Muscle layer of colon (tissue), 2 donors: ENCODE measurements at regions not wholly inside any gene's neighbourhood (a gene's known extent, or its start where the extent isn't known, plus 50 kb on each side); places are given as distances from the start of the nearest gene placed in this dataset.

Experiments used
- H3K27ac ChIP-seq: one replicate; pipeline ENCODE4 v1.7.0; 2013; ENCODE audit warnings: low read depth, mild to moderate bottlenecking, low read length, moderate library complexity
- H3K27me3 ChIP-seq, 2 donors: one replicate each; pipeline ENCODE4 v1.7.0; 2013; ENCODE audit warnings: low read length in 2 of 2, mild to moderate bottlenecking in 2 of 2; ENCODE audit not compliant: insufficient read depth in 2 of 2, control insufficient read depth in 1 of 2
- H3K36me3 ChIP-seq: one replicate; pipeline ENCODE4 v1.7.0; 2013; ENCODE audit warnings: mild to moderate bottlenecking, low read length; ENCODE audit not compliant: insufficient read depth
- H3K4me1 ChIP-seq: one replicate; pipeline ENCODE4 v1.7.0; 2013; ENCODE audit warnings: mild to moderate bottlenecking, low read length; ENCODE audit not compliant: insufficient read depth
- H3K4me3 ChIP-seq, 2 donors: one replicate each; pipeline ENCODE4 v1.7.0; 2013; ENCODE audit warnings: low read length in 2 of 2, low read depth in 1 of 2, mild to moderate bottlenecking in 1 of 2, moderate library complexity in 1 of 2
- H3K9ac ChIP-seq: one replicate; pipeline ENCODE4 v1.7.0; 2013; ENCODE audit warnings: low read length
- H3K9me3 ChIP-seq: one replicate; pipeline ENCODE4 v1.7.0; 2013; ENCODE audit warnings: mild to moderate bottlenecking, low read length
- donor health status: abdominal sarcoma.
- donor health status: Adenocarcinoma of cecum.

DNA sequence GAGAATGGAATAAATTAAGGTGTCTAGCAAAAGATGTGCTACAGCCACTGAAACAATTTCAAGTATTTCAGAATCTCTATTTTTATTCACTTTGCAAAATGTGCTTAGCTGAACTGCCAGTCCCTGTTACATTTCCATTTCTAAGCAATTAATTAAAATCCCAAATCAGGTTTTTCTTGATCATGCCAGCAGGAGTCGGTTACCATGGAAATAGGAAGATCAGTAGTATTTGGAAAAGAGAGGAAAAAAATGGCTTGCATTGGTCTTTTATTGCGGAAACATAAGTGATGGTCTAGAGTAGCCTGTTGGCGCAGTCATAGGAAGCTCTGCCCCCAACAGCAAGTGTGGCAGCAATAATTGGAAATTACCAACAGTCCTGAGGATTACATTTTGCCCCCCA is 867.1 kb downstream of the GATA3 start:
- no peak overlapping the region for H3K27ac ChIP-seq

GRCh38 chr10:8923096-8923495 is 868.6 kb downstream of the GATA3 start:
- Histone ChIP-seq H3K27ac (no peak overlapping the region), H3K4me3 (no peak overlapping the region), H3K9ac (no peak overlapping the region), H3K36me3 (no peaks in the 10 kb centered on the region), H3K4me1 (no peaks in the 10 kb centered on the region), H3K27me3 (no peaks in the 10 kb centered on the region), H3K9me3 (no peaks in the 10 kb centered on the region)

More for the DNA sequence above, 867.1 kb downstream of the GATA3 start:
- no peaks in the 10 kb centered on the region for H3K36me3 ChIP-seq
- no peak overlapping the region for H3K4me3 ChIP-seq
- H3K4me1 ChIP-seq: no peaks in the 10 kb centered on the region
- no peaks in the 10 kb centered on the region for H3K27me3 ChIP-seq
- H3K9ac ChIP-seq: no peak overlapping the region
- H3K9me3 ChIP-seq: no peaks in the 10 kb centered on the region

DNA sequence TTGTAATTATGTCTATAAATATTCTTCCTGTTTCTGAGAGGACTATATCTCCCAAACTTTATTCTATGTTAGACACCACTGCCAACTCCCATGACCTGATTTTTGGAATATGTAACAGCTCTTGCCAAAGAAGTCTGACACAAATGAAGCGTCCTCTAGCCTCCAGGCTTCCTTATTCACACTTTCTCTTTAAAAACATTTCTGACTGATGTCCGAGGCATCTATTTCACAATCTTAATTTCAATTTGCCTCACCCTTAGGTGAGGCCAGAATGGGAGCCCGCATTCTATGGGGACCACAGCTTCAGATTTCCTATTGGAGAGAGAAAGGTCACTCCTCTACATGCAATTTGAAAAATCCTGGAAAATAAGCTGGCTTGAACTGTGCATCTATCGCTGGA is 873.2 kb downstream of the GATA3 start:
- H3K9ac ChIP-seq: no peak overlapping the region
- no peaks in the 10 kb centered on the region for H3K4me1 ChIP-seq
- no peaks in the 10 kb centered on the region for H3K27me3 ChIP-seq
- no peak overlapping the region for H3K27ac ChIP-seq
- no peak overlapping the region for H3K4me3 ChIP-seq
- no peaks in the 10 kb centered on the region for H3K9me3 ChIP-seq
- H3K36me3 ChIP-seq: no peaks in the 10 kb centered on the region

DNA sequence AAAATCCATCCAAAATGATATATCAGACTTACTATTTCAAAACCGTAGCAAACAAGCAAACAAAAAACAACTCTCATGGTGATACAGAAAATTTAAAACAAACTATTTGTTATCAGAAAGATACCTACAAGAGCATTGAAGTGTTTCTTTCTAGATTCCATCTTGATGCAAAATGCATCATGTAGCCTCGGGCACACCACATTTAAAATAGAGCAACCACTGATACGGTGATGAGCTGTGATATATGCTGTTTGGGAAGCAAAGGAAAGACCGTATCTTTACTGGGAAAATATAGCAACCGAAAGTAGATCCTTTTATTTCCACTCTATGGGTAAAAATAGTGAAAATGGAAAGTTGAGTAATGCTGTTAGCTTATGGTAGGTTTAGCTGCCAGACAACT is 892.0 kb downstream of the GATA3 start:
- H3K9me3 ChIP-seq: no peaks in the 10 kb centered on the region
- H3K27me3 ChIP-seq: no peaks in the 10 kb centered on the region
- H3K4me1 ChIP-seq: peaks cover under 1% of the 10 kb centered on the region
- H3K36me3 ChIP-seq: no peaks in the 10 kb centered on the region
- no peak overlapping the region for H3K27ac ChIP-seq
- no peak overlapping the region for H3K9ac ChIP-seq
- no peak overlapping the region for H3K4me3 ChIP-seq

GRCh38 chr10:8950978-8951377 is 896.5 kb downstream of the GATA3 start:
- peaks cover 4% of the 10 kb centered on the region for H3K4me1 ChIP-seq
- no peak overlapping the region for H3K9ac ChIP-seq
- H3K36me3 ChIP-seq: no peaks in the 10 kb centered on the region
- no peaks in the 10 kb centered on the region for H3K9me3 ChIP-seq
- no peak overlapping the region for H3K4me3 ChIP-seq
- no peak overlapping the region for H3K27ac ChIP-seq
- H3K27me3 ChIP-seq: no peaks in the 10 kb centered on the region

DNA sequence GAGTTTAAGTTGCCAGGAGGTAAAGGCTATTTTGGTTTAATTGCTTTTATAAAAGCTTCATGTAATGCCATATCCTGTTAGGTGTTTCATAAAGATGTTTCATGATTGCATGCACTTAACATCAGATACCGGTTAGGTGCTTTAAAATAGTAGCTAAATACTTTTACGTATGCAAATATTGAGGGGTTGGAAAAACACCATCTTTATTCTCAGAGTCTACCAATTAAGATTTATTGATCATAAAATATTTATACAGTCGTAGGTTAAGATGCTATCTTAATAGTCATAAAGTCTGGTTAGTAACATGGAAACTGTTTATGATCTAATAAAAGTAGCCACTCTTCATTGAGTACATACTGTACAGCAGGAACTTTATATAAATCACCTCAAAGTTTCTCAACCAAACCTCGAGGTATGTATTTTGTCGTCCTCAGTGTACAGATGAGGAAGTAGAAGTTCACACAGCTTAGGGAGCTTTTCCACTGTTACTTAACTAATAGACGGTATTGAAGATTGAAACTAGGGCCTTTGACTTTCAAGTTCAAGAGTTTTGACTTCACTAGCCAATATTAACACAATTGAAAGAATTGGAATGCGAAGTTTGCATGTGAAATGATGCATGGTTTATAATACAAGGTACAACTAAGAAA is 897.1 kb downstream of the GATA3 start:
- Histone ChIP-seq H3K27ac (no peak overlapping the region), H3K36me3 (no peaks in the 10 kb centered on the region), H3K9me3 (no peaks in the 10 kb centered on the region), H3K4me3 (no peak overlapping the region), H3K9ac (no peak overlapping the region), H3K27me3 (no peaks in the 10 kb centered on the region), H3K4me1 (peaks cover 4% of the 10 kb centered on the region)

- Histone ChIP-seq H3K9ac (no peak overlapping the region), H3K9me3 (no peaks in the 10 kb centered on the region), H3K4me1 (peaks cover 3% of the 10 kb centered on the region), H3K27me3 (no peaks in the 10 kb centered on the region), H3K27ac (no peak overlapping the region), H3K4me3 (no peak overlapping the region), H3K36me3 (no peaks in the 10 kb centered on the region)
Measured at GRCh38 chr10:8956400-8956799, 901.9 kb downstream of the GATA3 start.

GRCh38 chr10:8962249-8962648 is 907.8 kb downstream of the GATA3 start:
- no peak overlapping the region for H3K4me3 ChIP-seq
- H3K27ac ChIP-seq: no peak overlapping the region
- no peaks in the 10 kb centered on the region for H3K4me1 ChIP-seq

DNA sequence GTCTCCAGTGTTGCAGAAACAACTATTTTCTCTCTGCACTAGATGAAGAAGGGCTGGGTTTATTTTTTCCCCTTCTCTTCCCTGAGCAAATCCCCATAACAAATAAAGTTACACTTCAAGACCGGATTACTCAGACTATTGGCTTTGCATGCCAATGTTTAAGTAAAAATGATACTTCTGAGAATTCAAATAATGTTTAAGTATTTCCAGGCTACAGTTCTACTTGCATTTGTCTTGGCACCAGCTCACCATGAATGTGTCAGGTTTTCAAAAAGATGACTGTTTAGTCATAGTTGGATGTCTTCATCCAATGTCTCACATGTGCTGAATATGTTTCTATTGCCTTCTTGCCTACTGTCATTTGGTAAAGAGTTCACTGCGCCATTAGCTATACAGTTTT is 912.6 kb downstream of the GATA3 start:
- H3K4me3 ChIP-seq: no peak overlapping the region
- H3K9ac ChIP-seq: no peak overlapping the region
- no peaks in the 10 kb centered on the region for H3K4me1 ChIP-seq
- H3K27me3 ChIP-seq: no peaks in the 10 kb centered on the region
- no peaks in the 10 kb centered on the region for H3K9me3 ChIP-seq
- H3K36me3 ChIP-seq: no peaks in the 10 kb centered on the region
- no peak overlapping the region for H3K27ac ChIP-seq

More at GRCh38 chr10:8962249-8962648, 907.8 kb downstream of the GATA3 start:
- Histone ChIP-seq H3K9ac (no peak overlapping the region), H3K27me3 (no peaks in the 10 kb centered on the region), H3K9me3 (no peaks in the 10 kb centered on the region), H3K36me3 (no peaks in the 10 kb centered on the region)

DNA sequence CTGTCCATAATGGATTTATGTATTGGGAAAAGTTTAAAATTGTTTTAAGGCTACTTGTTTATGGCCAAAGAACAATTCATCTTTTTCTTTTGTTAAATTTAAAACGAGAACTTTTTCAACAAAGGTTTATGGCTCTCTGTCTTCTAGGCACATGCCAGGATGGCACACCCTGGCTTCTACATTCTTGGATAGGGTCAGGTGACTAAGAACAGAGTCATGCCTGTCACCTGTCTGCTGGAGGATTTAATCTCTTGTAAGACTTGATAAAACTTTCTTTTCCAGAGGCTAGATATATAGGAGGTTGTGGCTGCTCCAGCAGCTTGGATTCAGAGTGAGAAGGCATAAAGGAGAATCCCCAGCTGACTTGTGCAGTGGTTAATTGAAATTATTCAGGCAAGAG is 915.4 kb downstream of the GATA3 start:
- Histone ChIP-seq H3K9ac (no peak overlapping the region), H3K9me3 (no peaks in the 10 kb centered on the region), H3K4me3 (no peak overlapping the region), H3K27me3 (no peaks in the 10 kb centered on the region), H3K27ac (no peak overlapping the region), H3K4me1 (no peaks in the 10 kb centered on the region), H3K36me3 (no peaks in the 10 kb centered on the region)

- Histone ChIP-seq H3K4me1 (no peaks in the 10 kb centered on the region), H3K27me3 (no peaks in the 10 kb centered on the region), H3K9ac (no peak overlapping the region), H3K36me3 (no peaks in the 10 kb centered on the region), H3K4me3 (no peak overlapping the region), H3K27ac (no peak overlapping the region), H3K9me3 (no peaks in the 10 kb centered on the region)
Measured at GRCh38 chr10:8975535-8975934, 921.0 kb downstream of the GATA3 start.

GRCh38 chr10:8978100-8978499 is 923.6 kb downstream of the GATA3 start:
- H3K27ac ChIP-seq: no peak overlapping the region
- no peaks in the 10 kb centered on the region for H3K4me1 ChIP-seq
- no peaks in the 10 kb centered on the region for H3K9me3 ChIP-seq
- no peaks in the 10 kb centered on the region for H3K36me3 ChIP-seq
- no peak overlapping the region for H3K9ac ChIP-seq
- no peak overlapping the region for H3K4me3 ChIP-seq
- H3K27me3 ChIP-seq: no peaks in the 10 kb centered on the region
